HS-5 (cell line): ENCODE measurements at regions not wholly inside any gene's neighbourhood (a gene's known extent, or its start where the extent isn't known, plus 50 kb on each side); places are given as distances from the start of the nearest gene placed in this dataset.
"Not testable (repeated sequence)": the region's sequence is repeated elsewhere in the genome, so short reads cannot be mapped to it uniquely, and the experiment has no call there.

Experiments used
- DNase-seq: peaks from one replicate; pipeline ENCODE4 v3.0.0-alpha.2; 2012; ENCODE audit warnings: low read depth

DNA sequence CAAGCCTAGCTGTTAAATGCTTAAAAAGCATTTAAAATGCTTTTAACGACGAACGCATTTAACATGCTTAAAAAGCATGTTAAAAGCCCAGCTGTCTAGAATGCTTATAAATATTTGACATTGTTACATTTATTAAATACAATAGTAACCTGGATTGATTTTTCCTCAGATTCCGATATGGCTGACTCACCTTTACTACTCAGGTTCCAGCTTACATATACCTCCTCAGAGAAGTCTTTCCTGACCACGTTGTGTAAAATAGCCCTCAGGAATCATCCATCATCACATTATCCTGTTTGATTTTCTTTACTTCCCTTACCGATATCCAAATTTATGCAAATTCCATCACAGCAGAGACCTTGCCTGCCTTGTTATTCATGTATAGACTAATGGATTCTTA lies 51.4 kb downstream of the SLC41A2 start:
- no peak for DNase-seq

DNA sequence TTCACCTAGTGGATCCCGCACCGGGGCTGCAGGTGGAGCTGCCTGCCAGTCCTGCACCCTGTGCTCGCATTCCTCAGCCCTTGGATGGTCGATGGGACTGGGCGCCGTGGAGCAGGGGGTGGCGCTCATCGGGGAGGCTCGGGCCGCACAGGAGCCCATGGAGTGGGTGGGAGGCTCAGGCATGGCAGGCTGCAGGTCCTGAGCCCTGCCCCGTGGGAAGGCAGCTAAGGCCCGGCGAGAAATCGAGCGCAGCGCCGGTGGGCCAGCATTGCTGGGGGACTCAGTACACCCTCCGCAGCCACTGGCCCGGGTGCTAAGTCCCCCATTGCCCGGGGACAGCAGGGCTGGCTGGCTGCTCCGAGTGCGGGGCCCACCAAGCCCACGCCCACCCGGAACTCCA lies 52.6 kb downstream of the SLC41A2 start:
- DNase-seq = not testable (repeated sequence)

DNA sequence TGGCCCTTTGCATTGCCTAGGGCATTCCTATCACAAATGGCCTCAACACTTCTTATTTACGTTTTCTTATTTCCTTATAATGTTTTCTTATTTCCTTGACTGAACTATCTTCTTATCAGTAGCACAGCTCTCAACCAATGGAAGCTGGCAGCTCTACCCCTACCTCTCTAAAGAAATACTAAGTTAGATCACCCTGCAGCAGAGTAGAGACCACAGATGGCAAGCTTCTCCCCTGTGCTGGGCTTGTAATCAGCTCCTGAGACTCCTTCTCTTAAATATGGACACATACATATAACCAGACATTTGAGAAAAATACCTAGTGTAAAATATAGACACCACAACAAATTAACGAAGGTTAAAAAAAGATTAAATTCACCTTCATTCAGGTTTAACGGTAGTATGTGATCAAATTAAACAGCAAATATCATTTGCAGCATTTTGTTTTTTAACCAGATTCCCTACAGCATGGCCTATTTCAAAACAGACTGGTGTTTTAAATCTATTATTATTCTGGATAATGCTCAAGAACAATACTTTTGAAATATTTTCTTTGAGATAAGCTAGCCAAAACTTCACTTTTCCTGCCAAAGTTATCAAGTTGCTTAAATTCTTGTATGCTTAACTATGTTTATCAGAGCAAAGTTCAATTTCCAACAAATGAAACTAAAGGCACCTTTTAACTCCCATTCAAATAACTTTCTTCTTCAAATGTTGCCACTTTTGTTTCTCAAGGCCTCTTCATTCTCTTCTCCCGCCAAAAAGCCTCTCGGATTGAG lies 54.3 kb downstream of the SLC41A2 start:
- DNase-seq = no peak

DNA sequence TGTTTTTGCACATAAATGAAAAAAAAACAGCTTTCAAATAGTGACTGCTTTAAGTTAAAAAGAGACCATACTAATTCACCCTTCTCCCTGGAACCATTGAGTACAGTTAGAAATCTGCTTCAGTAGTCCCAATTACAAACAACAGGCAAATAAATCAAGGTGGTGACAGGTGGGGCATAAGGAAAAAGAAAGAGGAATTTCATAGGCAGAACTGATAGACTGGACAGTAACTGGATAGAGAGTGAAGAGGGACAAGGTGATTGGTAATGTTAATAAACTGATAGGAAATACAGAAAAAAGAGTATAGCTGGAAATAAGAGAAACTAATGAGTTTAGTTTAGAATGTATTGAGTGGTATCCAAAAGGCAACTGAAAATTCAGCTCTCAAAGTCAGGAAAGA lies 56.0 kb downstream of the SLC41A2 start:
- DNase-seq = no peak

DNA sequence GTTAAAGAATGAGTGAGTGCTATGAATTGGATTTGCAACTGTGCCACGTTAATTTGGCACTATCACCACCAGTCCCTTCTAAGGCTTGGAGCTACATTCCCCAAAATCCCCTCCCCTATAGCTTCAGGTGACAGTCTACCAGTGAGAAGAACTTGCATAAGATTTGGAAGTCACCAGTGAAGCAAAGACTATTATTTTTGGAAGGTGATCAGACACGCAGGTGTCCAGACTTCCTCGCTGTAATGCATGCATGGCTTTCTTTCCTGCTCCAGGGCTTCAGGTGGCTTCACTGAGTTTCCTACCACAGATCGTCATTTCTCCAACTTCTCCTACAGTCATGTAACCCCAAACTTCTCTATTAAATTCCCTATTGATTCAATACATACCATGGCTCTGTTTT lies 61.4 kb downstream of the SLC41A2 start:
- no peak for DNase-seq

DNA sequence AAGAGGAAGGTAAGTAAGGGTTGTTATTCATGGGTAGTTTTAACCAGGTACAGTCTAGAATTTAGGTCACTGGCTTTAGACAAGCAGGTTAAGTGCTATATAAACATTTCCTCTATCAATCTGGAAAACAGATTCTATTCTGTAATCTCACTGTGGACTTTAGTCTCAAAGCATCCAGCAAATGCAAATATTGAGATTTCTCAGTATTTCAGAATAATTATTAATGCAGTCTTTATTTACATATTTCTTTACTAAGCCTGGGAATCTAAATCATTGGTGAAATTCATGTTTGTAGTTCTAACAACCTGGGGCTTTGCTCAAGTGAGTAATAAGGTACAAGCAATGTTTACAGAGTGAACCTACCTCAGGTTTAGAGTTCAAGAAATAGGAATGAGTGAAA lies 61.9 kb downstream of the SLC41A2 start:
- no peak for DNase-seq

DNA sequence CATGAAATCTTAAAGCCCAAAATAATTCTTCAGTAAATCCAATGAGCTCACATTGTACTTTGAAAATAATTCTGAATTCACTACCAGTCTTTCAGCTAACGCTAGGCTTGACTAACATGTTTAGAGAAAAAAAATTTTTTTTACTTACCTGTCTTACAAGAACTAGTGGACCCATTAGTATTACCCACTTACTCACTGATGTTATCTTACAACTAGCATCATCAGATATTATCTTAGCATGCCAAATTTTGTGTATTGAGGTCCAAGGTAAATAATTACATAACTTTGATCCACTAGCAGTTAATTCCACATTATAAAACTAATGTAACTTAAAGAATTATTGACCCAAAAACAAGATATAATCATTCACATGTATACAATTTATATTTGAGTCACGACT lies 62.7 kb downstream of the SLC41A2 start:
- no peak for DNase-seq

DNA sequence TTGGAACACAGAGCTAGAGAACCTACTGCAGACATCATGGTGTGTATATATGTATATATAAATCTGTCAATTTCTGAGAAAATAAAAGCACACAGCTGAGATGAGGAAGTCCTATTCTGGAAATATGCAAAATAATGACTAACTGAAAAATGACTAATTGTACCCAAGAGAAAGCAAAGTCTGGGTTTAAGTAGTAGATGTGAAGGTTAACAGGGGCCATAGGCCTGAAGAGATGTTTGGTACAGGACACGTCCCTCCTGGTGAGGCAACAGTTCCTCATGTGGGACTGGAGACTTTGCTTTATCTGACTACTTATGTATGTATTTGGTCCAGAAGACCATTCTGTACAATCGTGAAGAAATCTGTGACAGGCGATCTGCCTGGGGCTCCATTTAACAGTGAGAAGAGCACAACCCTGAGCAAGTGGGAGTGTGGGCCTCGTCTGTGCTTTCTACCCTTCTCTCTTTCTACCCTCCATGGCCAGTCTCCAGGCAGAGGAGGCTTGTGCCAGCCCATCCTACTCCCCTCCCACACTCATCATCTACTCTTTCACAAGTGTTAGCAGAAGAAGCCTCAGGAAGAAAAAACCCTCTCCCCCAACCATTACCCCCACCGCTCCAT lies 67.5 kb downstream of the SLC41A2 start:
- DNase-seq = no peak

DNA sequence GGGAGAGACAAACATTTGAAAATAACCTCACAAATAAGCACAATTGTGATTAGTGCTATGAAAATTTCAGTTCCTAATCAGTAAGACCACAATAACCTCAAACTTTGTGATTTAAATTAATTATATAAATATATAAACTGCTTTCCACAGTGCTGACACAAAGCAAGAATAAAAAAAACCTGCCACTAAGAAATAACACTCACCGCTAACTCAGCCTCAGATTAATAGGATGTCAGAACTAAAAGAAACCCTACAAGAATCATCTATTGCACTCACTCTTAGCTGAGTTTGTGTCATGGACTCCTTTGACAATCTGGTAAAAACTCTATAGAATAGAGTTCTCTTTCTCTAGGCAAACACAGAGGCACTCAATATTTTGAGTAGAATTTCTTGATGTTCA lies 68.4 kb downstream of the SLC41A2 start:
- no peak for DNase-seq

DNA sequence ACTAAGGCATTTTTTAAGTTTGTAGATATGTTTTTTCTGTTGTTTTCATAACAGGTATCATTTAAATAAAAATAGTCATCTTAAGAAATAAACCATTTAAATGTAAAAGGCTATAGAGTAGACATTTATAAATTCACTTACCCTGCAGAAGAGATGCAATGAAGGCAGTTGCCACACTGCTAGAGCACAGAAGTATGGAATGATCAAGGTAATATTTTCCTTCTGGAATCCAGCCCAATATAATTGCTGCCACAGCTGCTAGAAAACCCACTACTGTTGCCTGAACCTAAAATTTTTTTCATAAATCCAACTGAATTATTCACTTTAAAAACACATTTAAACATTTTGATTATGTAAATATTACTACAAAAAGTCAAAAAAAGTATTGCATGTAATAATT lies 69.2 kb downstream of the SLC41A2 start:
- DNase-seq = no peak

DNA sequence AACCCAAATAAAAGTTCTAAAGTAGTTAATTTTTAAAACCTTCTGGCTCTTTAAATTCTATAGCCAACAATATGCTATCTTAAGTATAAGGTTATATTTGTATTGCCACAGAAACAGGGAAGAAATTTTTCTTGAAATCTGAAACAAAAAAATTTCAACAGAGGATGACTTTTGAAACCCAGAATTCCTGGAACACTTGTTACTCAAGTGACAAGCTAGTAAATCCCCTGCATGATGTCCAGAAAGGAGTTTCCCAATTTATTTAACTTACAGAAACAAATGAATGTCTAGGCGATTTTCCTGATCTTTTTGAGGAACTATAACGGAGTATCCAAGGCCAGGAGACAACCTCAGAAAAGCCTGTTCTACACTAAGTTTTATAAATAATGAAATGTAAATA lies 69.6 kb downstream of the SLC41A2 start:
- no peak for DNase-seq

DNA sequence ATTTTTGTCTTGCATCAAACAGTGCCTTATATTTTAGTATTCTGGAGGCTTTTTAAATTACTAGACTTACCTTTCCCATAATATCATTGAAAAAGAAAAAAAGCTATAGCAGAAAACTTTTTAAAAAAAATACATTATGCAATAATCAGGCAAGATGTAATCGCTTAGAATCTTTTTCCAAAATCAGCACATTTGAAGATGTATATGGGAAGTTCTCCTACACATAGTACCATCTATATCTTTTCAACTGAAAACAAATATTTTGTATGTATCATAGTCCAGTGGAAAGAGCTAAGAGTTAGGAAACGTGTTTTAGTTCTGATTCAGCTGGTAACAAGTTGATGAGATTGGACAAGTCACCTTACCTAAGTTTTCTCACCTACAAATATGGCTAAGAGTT lies 70.6 kb downstream of the SLC41A2 start:
- DNase-seq = no peak

DNA sequence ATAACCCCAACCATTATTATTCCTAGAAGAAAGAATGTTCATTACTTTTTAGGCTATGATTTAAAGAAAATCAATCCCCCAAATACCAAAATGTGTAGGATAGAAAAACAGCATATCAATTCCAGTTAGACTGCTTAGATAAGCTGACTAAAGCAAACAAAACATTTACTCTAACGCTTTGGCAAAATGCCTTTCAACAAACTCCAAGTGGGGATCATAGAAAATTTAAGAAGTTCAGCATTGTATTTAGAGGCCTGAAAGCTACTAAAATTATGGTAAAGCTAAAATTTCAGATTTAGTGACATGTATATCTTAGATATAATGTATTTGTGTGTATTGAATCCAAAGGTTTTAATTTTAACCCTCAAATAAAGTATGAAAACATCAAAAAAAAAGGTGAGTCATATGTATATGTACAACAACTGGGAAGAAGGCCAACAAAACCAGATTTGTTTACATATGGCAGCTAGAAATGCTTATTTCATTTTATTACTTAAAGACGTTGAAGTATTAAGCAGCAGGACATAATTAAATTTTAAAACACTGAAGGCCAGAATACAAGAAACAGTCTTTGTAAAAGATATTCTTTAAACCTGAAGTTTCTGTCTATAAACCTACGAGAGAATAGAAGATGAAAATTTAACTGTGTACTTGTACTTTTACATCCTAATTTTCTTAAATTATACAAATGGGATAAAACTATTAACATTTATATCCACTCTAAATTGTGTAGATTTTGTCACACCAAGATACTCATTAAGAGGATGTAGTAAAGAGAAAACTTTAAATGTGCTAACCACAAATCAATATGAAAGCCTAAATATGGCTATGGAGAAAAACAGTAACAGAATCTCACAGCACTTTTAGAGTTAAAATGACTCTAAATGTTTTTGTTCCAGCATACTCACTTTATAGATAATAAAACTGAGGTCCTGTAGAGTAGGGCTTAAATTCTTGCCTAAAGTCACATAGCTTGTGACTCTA lies 71.4 kb downstream of the SLC41A2 start:
- peak; percentile 56 for DNase-seq

DNA sequence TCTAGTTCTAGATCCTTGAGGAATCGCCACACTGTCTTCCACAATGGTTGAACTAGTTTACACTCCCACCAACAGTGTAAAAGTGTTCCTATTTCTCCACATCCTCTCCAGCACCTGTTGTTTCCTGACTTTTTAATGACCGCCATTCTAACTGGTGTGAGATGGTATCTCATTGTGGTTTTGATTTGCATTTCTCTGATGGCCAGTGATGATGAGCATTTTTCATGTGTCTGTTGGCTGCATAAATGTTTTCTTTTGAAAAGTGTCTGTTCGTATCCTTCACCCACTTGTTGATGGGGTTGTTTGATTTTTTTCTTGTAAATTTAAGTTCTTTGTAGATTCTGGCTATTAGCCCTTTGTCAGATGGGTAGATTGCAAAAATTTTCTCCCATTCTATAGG lies 79.2 kb downstream of the SLC41A2 start:
- not testable (repeated sequence) for DNase-seq

DNA sequence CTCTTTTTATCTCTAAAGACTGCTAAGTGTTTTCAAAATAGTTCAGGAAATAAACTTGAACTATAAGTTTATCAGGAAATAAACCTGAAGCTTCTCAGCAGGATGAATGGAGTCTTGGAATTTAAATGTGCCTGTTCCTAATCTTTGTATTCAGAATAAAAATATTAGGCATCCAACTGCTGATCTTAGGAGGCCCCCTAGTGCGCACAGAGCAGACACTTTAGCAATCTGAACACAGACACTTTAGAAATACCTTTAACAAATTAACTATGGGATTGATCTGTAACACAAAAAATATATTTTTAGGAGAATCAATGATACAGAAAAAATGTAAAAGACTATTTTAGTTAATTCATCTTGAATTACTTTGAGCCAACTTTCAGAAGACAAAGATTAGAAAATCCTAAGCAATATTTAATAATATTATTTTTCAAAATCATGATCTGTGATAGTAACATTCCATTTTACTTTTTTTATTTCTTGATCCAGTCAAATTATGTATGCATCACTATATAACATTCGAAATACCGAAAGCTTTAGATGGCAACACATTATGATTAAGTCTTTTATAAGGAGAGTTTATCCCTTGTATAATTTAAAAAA lies 80.9 kb downstream of the SLC41A2 start:
- peak; percentile 19 for DNase-seq

DNA sequence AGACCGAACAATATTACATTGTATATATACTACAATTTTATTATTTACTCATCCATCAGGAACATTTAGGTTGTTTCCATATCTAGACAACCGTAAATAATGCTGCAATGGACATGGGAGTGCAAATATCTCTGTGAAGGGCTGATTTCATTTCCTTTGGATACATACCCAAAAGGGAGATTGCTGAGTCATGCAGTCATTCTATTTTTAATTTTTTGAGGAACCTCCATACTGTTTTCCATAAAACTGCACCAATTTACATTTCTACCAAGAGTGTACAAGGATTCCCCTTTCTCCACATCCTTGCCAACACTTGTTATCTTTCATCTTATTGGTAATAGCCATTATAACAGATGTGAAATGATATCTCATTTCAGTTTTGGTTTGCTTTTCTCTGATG lies 84.7 kb downstream of the SLC41A2 start:
- no peak for DNase-seq

DNA sequence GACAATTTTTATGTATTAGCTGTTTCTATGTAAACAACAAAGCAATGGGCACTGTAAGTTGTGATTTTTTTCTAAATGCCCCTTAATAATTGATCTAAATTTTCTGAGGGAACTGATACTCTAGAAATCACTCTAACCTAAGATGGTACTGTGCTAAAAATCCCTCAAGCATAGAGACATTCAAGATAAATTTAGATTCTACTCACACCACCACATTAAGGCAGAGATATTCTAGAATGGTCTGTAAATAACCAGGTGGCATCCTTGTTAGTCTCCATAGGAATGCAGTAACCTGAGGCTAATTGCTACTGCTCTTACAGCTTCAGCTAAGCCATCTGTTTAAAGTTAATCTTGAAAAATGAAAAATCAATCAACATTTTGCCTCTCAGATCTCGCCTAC lies 87.3 kb downstream of the SLC41A2 start:
- DNase-seq = no peak

DNA sequence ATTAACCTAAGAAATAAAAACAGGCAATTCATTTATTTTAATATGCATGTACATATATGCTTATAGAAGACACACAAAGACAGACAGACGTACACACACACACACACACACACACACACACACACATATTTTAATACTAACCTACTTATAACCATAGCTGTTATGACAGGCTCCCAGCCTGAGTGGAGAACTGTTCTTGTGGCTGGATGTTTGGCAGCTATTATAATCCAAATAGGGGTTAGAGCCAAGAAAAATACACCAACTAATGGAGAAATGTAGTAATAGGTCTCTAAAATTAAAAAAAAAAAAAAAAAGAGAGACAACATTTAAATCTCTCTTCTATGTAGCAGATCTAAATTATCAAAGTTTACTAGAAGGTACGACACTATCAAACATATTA lies 91.8 kb downstream of the SLC41A2 start:
- no peak for DNase-seq

DNA sequence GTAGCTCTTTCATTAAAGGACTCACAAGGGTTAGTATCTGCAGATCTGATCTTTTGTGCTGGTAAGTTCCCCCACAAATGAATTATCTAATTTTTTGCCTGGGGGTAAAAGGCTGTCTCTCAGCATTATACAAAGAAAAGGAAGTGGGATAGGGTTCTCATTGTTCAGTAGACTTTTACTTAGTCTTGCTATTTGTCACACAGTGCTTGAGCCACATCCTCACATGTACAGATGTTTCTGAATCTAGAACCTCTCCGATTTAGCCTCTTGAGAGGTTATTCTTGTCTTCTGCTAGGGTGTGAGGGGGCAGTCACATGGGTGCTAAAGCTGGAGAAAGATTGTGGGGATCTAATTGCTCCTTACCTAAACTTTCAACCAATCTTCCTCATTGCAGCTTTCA lies 93.0 kb downstream of the SLC41A2 start:
- DNase-seq = no peak

DNA sequence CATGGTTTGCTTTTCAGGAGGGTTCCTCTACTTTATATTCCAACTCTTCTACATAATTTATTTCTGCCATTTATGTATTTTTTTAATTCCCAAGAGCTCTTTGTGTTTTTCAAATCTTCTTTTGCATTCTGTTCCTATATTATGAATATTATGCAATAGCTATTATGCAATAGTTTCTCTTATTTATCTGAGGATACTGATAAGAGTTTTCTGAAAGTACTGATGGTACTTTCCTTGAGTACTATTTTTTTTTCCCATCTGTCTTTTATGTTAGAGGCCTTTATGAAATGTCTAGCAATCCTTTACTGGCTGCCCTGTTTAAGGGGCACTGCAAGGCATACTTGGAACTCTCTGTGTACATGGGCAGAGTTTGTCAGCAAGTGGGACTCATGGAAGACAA lies 93.4 kb downstream of the SLC41A2 start:
- DNase-seq = no peak

DNA sequence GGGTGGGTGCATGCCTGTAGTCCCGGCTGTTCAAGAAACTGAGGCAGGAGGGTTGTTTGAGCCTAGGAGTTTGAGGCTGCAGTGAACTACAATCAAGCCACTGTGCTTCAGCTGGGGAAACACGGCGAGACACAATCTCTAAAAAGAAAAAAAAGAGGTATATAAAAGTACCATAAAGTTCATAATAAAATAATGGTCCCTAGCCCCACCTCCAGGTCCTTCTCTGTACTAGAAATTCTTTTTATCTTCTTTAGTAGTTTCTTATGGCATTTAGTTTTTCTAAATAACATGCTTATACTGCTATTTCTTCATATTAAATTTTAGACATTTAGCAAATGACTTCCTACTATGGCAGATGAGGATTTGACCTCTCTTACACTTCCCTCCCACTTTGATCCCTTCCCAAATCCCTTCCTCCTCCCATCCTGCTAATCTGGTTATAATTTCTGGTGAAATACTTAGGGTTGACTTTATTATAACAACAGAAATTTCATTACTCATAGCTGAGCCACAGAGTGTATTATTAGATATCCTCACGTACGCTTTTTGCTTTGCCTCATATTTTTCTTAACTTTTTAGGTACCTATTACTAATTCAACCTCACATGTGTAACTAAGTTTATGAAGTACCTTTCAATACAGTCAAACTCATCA lies 94.7 kb downstream of the SLC41A2 start:
- DNase-seq = no peak
